ENCODE measurements at regions not wholly inside any gene's neighbourhood (a gene's known extent, or its start where the extent isn't known, plus 50 kb on each side); places are given as distances from the start of the nearest gene placed in this dataset.

DNA sequence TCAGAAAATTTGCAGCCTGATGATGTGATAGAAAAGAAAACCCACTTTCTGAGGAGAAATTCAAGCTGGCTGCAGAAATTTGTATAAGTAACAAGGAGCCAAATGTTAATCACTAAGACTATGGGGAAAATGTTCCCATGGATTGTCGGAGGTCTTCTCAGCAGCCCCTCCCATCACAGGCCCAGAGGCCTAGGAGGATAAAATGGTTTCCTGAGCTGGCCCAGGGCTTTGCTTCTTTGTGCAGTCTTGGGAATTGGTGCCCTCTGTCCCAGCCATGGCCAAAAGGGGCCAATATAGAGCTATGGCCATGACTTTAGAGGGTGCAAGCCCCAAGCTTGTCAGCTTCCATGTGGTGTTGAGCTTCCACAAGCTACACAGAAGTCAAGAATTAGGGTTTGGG lies 335.9 kb downstream of the ATP23 start:
- no peaks in the 10 kb centered on the region for H3K27me3 ChIP-seq
- no peaks in the 10 kb centered on the region for H3K4me1 ChIP-seq
- DNase-seq = no peak
- peaks cover 14% of the 10 kb centered on the region for H3K9me3 ChIP-seq
- H3K36me3 ChIP-seq = no peaks in the 10 kb centered on the region
- no peak overlapping the region for H3K4me3 ChIP-seq
- intact Hi-C loops (cut with DNase I) = no loop called here
- TF ChIP-seq, protein P1, sequence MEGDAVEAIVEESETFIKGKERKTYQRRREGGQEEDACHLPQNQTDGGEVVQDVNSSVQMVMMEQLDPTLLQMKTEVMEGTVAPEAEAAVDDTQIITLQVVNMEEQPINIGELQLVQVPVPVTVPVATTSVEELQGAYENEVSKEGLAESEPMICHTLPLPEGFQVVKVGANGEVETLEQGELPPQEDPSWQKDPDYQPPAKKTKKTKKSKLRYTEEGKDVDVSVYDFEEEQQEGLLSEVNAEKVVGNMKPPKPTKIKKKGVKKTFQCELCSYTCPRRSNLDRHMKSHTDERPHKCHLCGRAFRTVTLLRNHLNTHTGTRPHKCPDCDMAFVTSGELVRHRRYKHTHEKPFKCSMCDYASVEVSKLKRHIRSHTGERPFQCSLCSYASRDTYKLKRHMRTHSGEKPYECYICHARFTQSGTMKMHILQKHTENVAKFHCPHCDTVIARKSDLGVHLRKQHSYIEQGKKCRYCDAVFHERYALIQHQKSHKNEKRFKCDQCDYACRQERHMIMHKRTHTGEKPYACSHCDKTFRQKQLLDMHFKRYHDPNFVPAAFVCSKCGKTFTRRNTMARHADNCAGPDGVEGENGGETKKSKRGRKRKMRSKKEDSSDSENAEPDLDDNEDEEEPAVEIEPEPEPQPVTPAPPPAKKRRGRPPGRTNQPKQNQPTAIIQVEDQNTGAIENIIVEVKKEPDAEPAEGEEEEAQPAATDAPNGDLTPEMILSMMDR (IDR thresholded peaks at IDR 0.05) = no peak
- no peak for ATAC-seq
- H3K27ac ChIP-seq = no peak overlapping the region

GRCh38 chr12:58283553-58283952 lies 342.2 kb downstream of the ATP23 start:
- Histone ChIP-seq H3K27ac (no peak overlapping the region), H3K36me3 (no peaks in the 10 kb centered on the region), H3K4me3 (no peak overlapping the region), H3K27me3 (no peaks in the 10 kb centered on the region), H3K4me1 (no peaks in the 10 kb centered on the region), H3K9me3 (peaks cover 14% of the 10 kb centered on the region)
- TF ChIP-seq, protein P1 (IDR thresholded peaks at IDR 0.05) = no peak
- ATAC-seq (peak; percentile 55), DNase-seq (no peak)
- intact Hi-C loops (cut with DNase I) = no loop called here

- DNase-seq = no peak
- TF ChIP-seq, protein P1 (IDR thresholded peaks at IDR 0.05) = no peak
These were observed 344.2 kb downstream of the ATP23 start for GRCh38 chr12:58285551-58285950.

DNA sequence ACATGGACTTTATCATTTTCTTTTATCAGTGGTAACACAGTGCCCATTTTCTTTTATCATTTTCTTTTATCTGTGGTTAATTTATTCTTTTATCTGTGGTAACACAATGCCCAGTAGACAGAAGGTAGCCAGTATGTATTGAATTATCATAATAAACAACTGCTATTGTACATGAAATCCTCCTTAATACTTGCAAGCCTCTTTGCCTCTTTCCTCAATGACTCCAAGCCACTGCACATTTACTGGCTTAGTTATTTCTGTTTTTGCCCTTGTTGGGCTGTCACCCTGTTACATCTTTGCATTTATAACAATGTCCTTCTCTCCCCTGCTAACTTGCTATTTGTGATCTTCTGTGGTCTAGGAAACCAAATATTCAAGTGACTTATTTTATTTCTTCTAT lies 345.0 kb downstream of the ATP23 start:
- Histone ChIP-seq H3K36me3 (no peaks in the 10 kb centered on the region), H3K27ac (no peak overlapping the region), H3K9me3 (no peaks in the 10 kb centered on the region), H3K4me1 (no peaks in the 10 kb centered on the region), H3K4me3 (no peak overlapping the region), H3K27me3 (no peaks in the 10 kb centered on the region)
- no peak for ATAC-seq
- no peak for DNase-seq
- TF ChIP-seq, protein P1 (IDR thresholded peaks at IDR 0.05) = no peak
- intact Hi-C loops (cut with DNase I) = no loop called here

More at GRCh38 chr12:58285551-58285950, 344.2 kb downstream of the ATP23 start:
- peaks cover 6% of the 10 kb centered on the region for H3K9me3 ChIP-seq
- no peak for ATAC-seq
- no peaks in the 10 kb centered on the region for H3K36me3 ChIP-seq
- no peaks in the 10 kb centered on the region for H3K4me1 ChIP-seq
- intact Hi-C loops (cut with DNase I) = no loop called here
- H3K27ac ChIP-seq = no peak overlapping the region
- no peak overlapping the region for H3K4me3 ChIP-seq
- no peaks in the 10 kb centered on the region for H3K27me3 ChIP-seq

DNA sequence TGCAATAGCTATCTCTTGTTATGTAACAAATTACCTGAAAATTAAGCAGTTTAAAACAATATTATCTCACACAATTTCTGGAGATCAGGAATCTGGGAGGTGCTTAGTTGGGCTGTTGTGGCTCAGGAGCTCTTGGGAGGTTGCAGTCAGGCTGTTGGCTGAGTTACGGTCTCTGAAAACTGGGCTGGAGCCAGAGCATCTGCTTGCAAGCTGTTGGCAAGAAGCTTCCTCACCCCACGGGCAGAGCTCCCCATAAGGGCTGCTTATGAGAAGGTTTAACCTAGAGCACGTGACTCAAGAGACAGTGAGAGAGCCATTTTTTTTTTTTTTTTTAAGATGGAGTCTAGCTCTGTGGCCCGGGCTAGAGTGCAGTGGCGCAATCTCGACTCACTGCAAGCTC lies 346.8 kb downstream of the ATP23 start:
- Histone ChIP-seq H3K36me3 (no peaks in the 10 kb centered on the region), H3K27me3 (no peaks in the 10 kb centered on the region), H3K4me1 (no peaks in the 10 kb centered on the region), H3K27ac (no peak overlapping the region), H3K4me3 (no peak overlapping the region), H3K9me3 (no peaks in the 10 kb centered on the region)
- TF ChIP-seq, protein P1 (IDR thresholded peaks at IDR 0.05) = no peak
- no peak for DNase-seq
- ATAC-seq = no peak
- intact Hi-C loops (cut with DNase I) = no loop called here

DNA sequence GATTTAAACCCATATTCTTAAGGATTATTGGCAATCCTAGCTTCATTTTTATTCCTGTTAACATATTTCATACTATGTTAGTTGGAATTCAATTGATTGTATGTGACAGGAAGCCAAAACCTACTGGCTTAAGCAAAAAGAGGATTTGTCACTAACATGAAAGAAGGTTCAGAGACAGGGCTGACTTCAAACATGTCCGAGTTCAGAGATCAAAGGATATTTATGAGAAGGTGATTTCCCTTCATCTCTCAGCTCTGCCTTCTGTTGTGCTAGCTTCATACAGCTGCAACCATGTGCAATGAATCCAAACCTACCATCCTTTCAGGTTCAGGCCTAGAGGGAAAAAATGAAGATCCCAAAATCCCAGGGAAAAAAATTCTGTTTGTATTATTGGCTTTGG lies 349.7 kb downstream of the ATP23 start:
- H3K36me3 ChIP-seq = no peaks in the 10 kb centered on the region
- H3K27me3 ChIP-seq = no peaks in the 10 kb centered on the region
- no peaks in the 10 kb centered on the region for H3K4me1 ChIP-seq
- no peaks in the 10 kb centered on the region for H3K9me3 ChIP-seq
- DNase-seq = no peak
- H3K27ac ChIP-seq = no peak overlapping the region
- intact Hi-C loops (cut with DNase I) = no loop called here
- ATAC-seq = no peak
- H3K4me3 ChIP-seq = no peak overlapping the region
- TF ChIP-seq, protein P1 (IDR thresholded peaks at IDR 0.05) = no peak
